Kidney epithelial cell (primary cell): ENCODE measurements at regions not wholly inside any gene's neighbourhood (a gene's known extent, or its start where the extent isn't known, plus 50 kb on each side); places are given as distances from the start of the nearest gene placed in this dataset.

Experiments
- DNase-seq: peaks from one replicate; pipeline ENCODE4 v3.0.0-alpha.2; 2010; ENCODE audit warnings: low read depth
- H3K27me3 ChIP-seq: 2 replicates; pipeline ENCODE4 v1.6.0; 2011; ENCODE audit warnings: low read length; ENCODE audit not compliant: control insufficient read depth, insufficient read depth
- H3K36me3 ChIP-seq: 2 replicates; pipeline ENCODE4 v1.5.1; 2011; ENCODE audit warnings: low read length; ENCODE audit not compliant: control insufficient read depth, insufficient read depth
- H3K4me3 ChIP-seq: 2 replicates; pipeline ENCODE4 v1.5.1; 2011; ENCODE audit warnings: low read depth, mild to moderate bottlenecking, control low read depth, low read length
- CTCF ChIP-seq: IDR thresholded peaks from 2 replicates; pipeline ENCODE4 v1.5.1; 2011; ENCODE audit warnings: mild to moderate bottlenecking, moderate library complexity, low read length, control low read depth, inconsistent platforms; ENCODE audit not compliant: insufficient read depth, poor library complexity, severe bottlenecking

GRCh38 chr14:30331030-30331429, 227.9 kb upstream of the G2E3 start:
- Histone ChIP-seq H3K27me3 (no peaks in the 10 kb centered on the region), H3K4me3 (no peak overlapping the region), H3K36me3 (no peaks in the 10 kb centered on the region)
- TF ChIP-seq CTCF = no peak
- no peak for DNase-seq

GRCh38 chr14:30332374-30332773, 226.6 kb upstream of the G2E3 start:
- H3K4me3 ChIP-seq = no peak overlapping the region
- H3K36me3 ChIP-seq = no peaks in the 10 kb centered on the region
- TF ChIP-seq CTCF = no peak
- no peak for DNase-seq
- H3K27me3 ChIP-seq = no peaks in the 10 kb centered on the region

- no peak for DNase-seq
- no peak for TF ChIP-seq CTCF
Measured at GRCh38 chr14:30333934-30334333, 225.0 kb upstream of the G2E3 start.

GRCh38 chr14:30337456-30337855, 221.5 kb upstream of the G2E3 start:
- H3K27me3 ChIP-seq = no peaks in the 10 kb centered on the region
- DNase-seq = no peak
- no peaks in the 10 kb centered on the region for H3K36me3 ChIP-seq
- no peak for TF ChIP-seq CTCF
- H3K4me3 ChIP-seq = no peak overlapping the region

More at GRCh38 chr14:30333934-30334333, 225.0 kb upstream of the G2E3 start:
- Histone ChIP-seq H3K36me3 (no peaks in the 10 kb centered on the region), H3K4me3 (no peak overlapping the region), H3K27me3 (no peaks in the 10 kb centered on the region)

- Histone ChIP-seq H3K27me3 (no peaks in the 10 kb centered on the region), H3K4me3 (no peak overlapping the region), H3K36me3 (no peaks in the 10 kb centered on the region)
- DNase-seq = no peak
- no peak for TF ChIP-seq CTCF
Measured at GRCh38 chr14:30339311-30339901, 219.6 kb upstream of the G2E3 start.

- no peaks in the 10 kb centered on the region for H3K36me3 ChIP-seq
- H3K27me3 ChIP-seq = no peaks in the 10 kb centered on the region
- H3K4me3 ChIP-seq = no peak overlapping the region
- DNase-seq = no peak
- no peak for TF ChIP-seq CTCF
Measured at GRCh38 chr14:30340495-30340894, 218.5 kb upstream of the G2E3 start.
